A673 (cell line): ENCODE measurements at regions not wholly inside any gene's neighbourhood (a gene's known extent, or its start where the extent isn't known, plus 50 kb on each side); places are given as distances from the start of the nearest gene placed in this dataset.
"Not testable (repeated sequence)": the region's sequence is repeated elsewhere in the genome, so short reads cannot be mapped to it uniquely, and the experiment has no call there.

ENCODE experiments used
- BruUV-seq: library from RNA; stranded (reverse); fragments of 400-500 nt; replicated peaks from 2 replicates; lab custom pipeline; 2021; lab: Mats Ljungman, UMichigan
- CTCF ChIA-PET: fragments of 300-600 bp; sonication (Branson Sonifier 250); formaldehyde crosslinking; loops from one replicate; lab custom pipeline; 2022; ENCODE audit warnings: antibody characterized with exemption; lab: Charles Lee
- POLR2A ChIA-PET: fragments of 300-600 bp; sonication (Branson Sonifier 250); formaldehyde crosslinking; loops from one replicate; lab custom pipeline; 2022; ENCODE audit warnings: antibody characterized with exemption; ENCODE audit not compliant: low non-redundant PET; lab: Charles Lee
- DNase-seq: peaks from one replicate; pipeline ENCODE4 v3.0.0-alpha.2; 2015; ENCODE audit warnings: low spot score
- H3K27ac ChIP-seq: fragments of 200-600 bp; sonication (generic); 2 replicates; pipeline ENCODE4 v1.5.1; 2016; ENCODE audit warnings: mixed run types, low read depth, mild to moderate bottlenecking, mixed read lengths, antibody characterized with exemption, low read length; ENCODE audit not compliant: poor library complexity, severe bottlenecking
- H3K27me3 ChIP-seq: fragments of 200-600 bp; sonication (generic); replicated peaks from 2 replicates; pipeline ENCODE4 v1.6.1; 2017; ENCODE audit warnings: mixed run types, low read depth, mild to moderate bottlenecking, mixed read lengths, antibody characterized with exemption, low read length; ENCODE audit not compliant: insufficient read depth, poor library complexity
- H3K36me3 ChIP-seq: fragments of 200-600 bp; sonication (generic); 2 replicates; pipeline ENCODE4 v1.6.1; 2016; ENCODE audit warnings: mixed run types, mild to moderate bottlenecking, mixed read lengths, antibody characterized with exemption, low read length; ENCODE audit not compliant: insufficient read depth, poor library complexity, severe bottlenecking
- H3K4me1 ChIP-seq: fragments of 200-600 bp; sonication (generic); 2 replicates; pipeline ENCODE4 v1.6.1; 2017; ENCODE audit warnings: mixed run types, mild to moderate bottlenecking, mixed read lengths, antibody characterized with exemption, low read length; ENCODE audit not compliant: insufficient read depth, poor library complexity, severe bottlenecking
- H3K4me3 ChIP-seq: fragments of 200-600 bp; sonication (generic); 2 replicates; pipeline ENCODE4 v1.5.1; 2016; ENCODE audit warnings: low read depth, mixed run types, mild to moderate bottlenecking, mixed read lengths, low read length; ENCODE audit not compliant: poor library complexity, severe bottlenecking
- H3K9me3 ChIP-seq: fragments of 200-600 bp; sonication (generic); 2 replicates; pipeline ENCODE4 v1.6.1; 2016; ENCODE audit warnings: mixed run types, low read depth, mild to moderate bottlenecking, mixed read lengths, antibody characterized with exemption, low read length; ENCODE audit not compliant: poor library complexity, severe bottlenecking
- CTCF ChIP-seq: fragments of 300-800, 200-600 bp; sonication (generic); conservative IDR thresholded peaks from 2 replicates; pipeline ENCODE4 v1.5.1; 2017; ENCODE audit warnings: low read depth, mild to moderate bottlenecking, antibody characterized with exemption, low read length, moderate library complexity, mixed read lengths
- EZH2 ChIP-seq: fragments of 200-600 bp; sonication (generic); IDR thresholded peaks from 2 replicates; pipeline ENCODE4 v1.6.1; 2017; ENCODE audit warnings: borderline replicate concordance, low read depth, mild to moderate bottlenecking, mixed read lengths, antibody characterized with exemption, low read length; ENCODE audit not compliant: poor library complexity, severe bottlenecking
- intact Hi-C: fragments of 100-400 bp; cut with micrococcal nuclease; formaldehyde crosslinking; loops from one replicate; pipeline ENCODE4 v1.10.0; 2022; ENCODE audit not compliant: unreplicated experiment

- H3K27ac ChIP-seq, result no peak overlapping the region
- no peaks in the 10 kb centered on the region for H3K36me3 ChIP-seq
- no peak overlapping the region for H3K4me3 ChIP-seq
- ChIA-PET POLR2A (no interaction called here), CTCF (no interaction called here)
- no peak for DNase-seq
- TF ChIP-seq CTCF (no peak), EZH2 (no peak)
- H3K27me3 ChIP-seq, result no peaks in the 10 kb centered on the region
- no TSS peak for BruUV-seq
- H3K9me3 ChIP-seq, result no peaks in the 10 kb centered on the region
- no peaks in the 10 kb centered on the region for H3K4me1 ChIP-seq
- intact Hi-C loops, result no loop called here
Observed at GRCh38 chr5:158494541-158494940, 605.2 kb downstream of the EBF1 start.

- H3K4me1 ChIP-seq, intact Hi-C loops, CTCF ChIA-PET, H3K36me3 ChIP-seq, DNase-seq, BruUV-seq, POLR2A ChIA-PET, H3K27me3 ChIP-seq, H3K4me3 ChIP-seq, H3K9me3 ChIP-seq, H3K27ac ChIP-seq: not testable (repeated sequence)
Observed at GRCh38 chr5:158494044-158494443, 605.7 kb downstream of the EBF1 start.

- ChIA-PET POLR2A (no interaction called here), CTCF (no interaction called here)
- no peaks in the 10 kb centered on the region for H3K9me3 ChIP-seq
- no peak overlapping the region for H3K4me3 ChIP-seq
- no peaks in the 10 kb centered on the region for H3K4me1 ChIP-seq
- no peaks in the 10 kb centered on the region for H3K27me3 ChIP-seq
- no TSS peak for BruUV-seq
- DNase-seq, result no peak
- no peak for TF ChIP-seq EZH2
- no peak for TF ChIP-seq CTCF
- no peak overlapping the region for H3K27ac ChIP-seq
- H3K36me3 ChIP-seq, result no peaks in the 10 kb centered on the region
- intact Hi-C loops, result no loop called here
Observed at GRCh38 chr5:158492841-158493242, 606.9 kb downstream of the EBF1 start.

- no peak for DNase-seq
- CTCF ChIA-PET, result no interaction called here
Observed at GRCh38 chr5:158492136-158492535, 607.6 kb downstream of the EBF1 start.

More at GRCh38 chr5:158492136-158492535, 607.6 kb downstream of the EBF1 start:
- BruUV-seq, result no TSS peak
- H3K27ac ChIP-seq, result no peak overlapping the region
- no peaks in the 10 kb centered on the region for H3K4me1 ChIP-seq
- POLR2A ChIA-PET, result no interaction called here
- H3K9me3 ChIP-seq, result no peaks in the 10 kb centered on the region
- no peaks in the 10 kb centered on the region for H3K36me3 ChIP-seq
- H3K27me3 ChIP-seq, result no peaks in the 10 kb centered on the region
- intact Hi-C loops, result no loop called here
- no peak for TF ChIP-seq EZH2
- no peak for TF ChIP-seq CTCF
- no peak overlapping the region for H3K4me3 ChIP-seq
